HG02678 (cell line): ENCODE measurements at regions not wholly inside any gene's neighbourhood (a gene's known extent, or its start where the extent isn't known, plus 50 kb on each side); places are given as distances from the start of the nearest gene placed in this dataset.

Experiments used
- ATAC-seq: cut with Tn5 transposase; IDR thresholded peaks from one replicate; pipeline ENCODE4 v1.9.1; 2021; ENCODE audit warnings: mild to moderate bottlenecking, moderate library complexity; ENCODE audit not compliant: unreplicated experiment

DNA sequence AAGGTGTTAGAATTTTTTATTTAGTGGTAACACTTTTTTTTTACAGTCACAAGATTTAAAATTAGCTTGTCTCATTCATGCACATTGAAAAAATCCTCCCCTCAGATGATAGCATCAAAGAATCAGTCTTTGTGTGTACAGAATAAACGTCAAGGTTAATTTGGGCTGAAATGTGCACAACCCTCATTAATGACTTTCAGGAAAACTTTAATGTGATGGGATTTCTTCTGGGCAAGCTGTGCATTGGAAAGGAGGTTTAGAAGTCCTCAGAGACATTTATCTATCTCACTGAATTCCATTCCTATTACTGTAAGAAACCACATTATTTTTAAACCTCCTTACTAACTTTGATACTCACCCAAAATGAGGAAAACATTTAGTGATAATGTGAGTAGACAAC lies 88.2 kb upstream of the TECRL start:
- no peak for ATAC-seq

DNA sequence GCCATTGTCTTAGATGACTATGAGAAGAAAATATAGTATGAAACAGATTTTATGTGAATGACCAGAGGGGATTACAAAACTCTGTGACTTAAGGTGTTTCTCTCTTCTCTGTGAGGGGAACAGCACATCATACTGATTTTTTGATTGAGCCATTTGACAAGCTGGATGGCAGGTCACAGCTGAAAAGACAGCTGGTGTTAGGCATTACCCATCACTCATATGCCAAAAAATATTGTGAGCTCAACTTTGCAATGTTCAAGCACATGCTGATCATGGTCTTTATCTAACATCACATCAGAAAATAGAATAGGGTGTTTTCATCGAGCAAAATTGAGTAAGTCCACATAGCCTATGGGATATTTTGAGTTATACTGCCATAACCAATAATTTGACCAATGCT lies 86.7 kb upstream of the TECRL start:
- ATAC-seq, result no peak

DNA sequence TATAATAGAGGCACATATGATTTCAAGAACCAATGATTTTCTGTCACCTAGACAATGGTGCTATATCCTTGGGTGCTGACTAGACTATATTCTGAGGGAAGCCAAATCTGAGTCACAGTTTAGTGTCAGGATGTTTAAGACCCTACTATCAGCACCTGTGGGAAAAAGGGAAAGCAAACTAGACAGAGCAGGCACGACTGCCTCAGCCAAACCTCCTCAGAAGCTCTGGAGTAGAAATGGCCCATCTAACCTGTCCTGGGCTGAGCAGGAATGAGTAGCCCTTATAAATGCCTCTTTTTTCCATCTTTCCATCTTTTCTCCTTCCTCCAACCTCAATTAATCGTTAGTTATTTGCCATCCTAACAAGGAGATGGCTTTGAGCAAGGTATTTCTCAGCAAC lies 80.4 kb upstream of the TECRL start:
- ATAC-seq, result no peak

DNA sequence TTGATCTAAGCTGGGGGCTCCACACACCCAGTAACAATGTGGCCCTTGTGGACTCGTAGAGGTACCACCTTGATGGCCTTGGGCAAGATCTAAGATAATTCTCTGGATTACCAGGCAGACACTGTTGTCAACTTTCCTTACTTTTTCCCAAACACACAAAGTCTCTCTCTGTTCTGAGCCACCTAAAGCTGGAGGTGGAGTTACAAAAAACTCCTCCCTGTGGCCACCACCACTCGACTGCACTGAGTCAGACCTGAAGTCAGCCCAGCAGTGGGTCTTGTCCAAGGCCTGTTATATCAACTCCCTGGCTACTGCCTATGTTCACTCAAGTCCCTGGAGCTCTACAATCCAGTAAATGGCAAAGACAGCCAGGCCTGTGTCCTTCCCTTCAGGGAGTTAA lies 70.1 kb upstream of the TECRL start:
- no peak for ATAC-seq

- no peak for ATAC-seq
Measured at GRCh38 chr4:64477127-64477526, 67.9 kb upstream of the TECRL start.

DNA sequence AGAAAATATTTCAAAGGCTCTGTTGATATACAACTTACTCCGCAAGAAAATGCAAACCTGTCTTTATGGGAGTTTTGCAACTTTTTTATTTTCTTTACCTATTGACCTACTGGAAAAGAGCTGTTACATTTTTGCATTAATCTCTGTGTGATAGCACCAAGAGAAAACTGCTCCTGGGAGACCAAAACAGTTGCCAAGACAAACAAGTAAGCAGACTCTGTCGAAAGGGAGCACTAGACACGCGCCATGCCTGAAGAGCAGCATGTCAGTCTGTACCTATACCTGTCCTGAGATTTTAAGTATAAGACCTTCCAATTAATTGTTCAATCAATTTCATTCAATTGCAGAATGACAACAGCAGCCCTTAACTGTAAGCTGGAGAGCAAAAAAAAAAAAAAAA lies 56.0 kb upstream of the TECRL start:
- no peak for ATAC-seq

DNA sequence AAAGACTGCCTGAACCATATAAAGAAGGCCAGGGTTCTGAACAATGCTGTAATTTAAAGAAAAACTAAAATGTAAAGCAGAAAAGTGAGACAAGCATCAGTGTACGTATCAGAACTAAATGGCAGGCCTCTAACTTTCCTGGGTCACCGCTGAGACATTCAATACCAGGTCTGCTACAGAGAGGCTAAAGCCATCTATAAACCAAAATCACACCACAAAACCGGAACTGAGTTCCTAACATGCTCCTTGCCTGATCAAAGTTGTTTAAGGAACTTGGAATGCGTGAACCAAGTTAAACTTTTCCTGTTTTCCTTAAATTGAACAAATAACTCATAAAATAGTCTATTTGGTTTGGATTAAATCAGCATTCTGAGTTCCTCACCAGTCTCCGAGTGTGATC lies 55.3 kb upstream of the TECRL start:
- no peak for ATAC-seq
